ENCODE measurements at regions not wholly inside any gene's neighbourhood (a gene's known extent, or its start where the extent isn't known, plus 50 kb on each side); places are given as distances from the start of the nearest gene placed in this dataset.

DNA sequence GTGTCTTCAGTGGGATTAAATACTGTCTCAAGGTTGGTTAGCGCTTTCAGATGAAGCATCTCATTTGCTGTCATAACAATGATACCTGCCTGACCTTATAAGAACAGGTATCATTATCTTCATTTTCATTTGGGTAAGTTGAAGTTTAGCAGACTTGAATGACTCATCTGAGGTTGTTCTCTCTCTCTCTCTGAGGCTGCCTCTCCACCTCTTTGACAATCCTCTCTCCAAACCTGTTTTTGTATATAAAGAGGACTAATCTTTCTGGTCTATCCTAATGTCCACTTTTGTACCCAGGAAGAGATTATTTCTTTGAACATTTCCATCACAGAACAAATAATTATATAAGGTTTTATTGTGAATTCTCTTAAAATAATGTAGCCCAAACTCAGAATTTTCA is 291.4 kb downstream of the KLF6 start:
- Mint-ChIP-seq H3K4me1 (no peaks in the 10 kb centered on the region), H3K9me3 (peaks cover 5% of the 10 kb centered on the region), H3K27me3 (peaks cover 9% of the 10 kb centered on the region), H3K27ac (no peak overlapping the region), H3K36me3 (ENCODE audit: low read depth) (no peaks in the 10 kb centered on the region), H3K4me3 (no peak overlapping the region)
- ATAC-seq (replicated peaks): no peak

DNA sequence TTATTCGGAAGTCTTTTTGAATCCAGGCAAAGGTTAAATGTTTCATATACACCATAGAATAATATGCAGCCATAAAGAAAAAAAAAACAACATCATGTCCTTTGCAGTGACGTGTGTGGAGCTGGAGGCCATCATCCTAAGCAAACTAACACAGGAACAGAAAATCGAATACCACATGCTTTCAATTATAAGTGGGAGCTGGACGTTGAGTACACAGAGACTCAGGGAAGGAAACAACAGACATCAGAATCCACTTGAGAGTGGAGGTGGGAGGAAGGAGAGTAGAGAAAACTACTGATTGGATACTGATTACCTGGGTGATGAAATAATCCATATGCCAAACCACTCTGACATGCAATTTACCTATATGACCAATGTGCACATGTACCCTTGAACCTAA is 293.4 kb downstream of the KLF6 start:
- no peaks in the 10 kb centered on the region for H3K4me1 Mint-ChIP-seq
- H3K27ac Mint-ChIP-seq: no peak overlapping the region
- H3K36me3 Mint-ChIP-seq (ENCODE audit: low read depth): no peaks in the 10 kb centered on the region
- peaks cover 5% of the 10 kb centered on the region for H3K9me3 Mint-ChIP-seq
- no peak for ATAC-seq (replicated peaks)
- H3K4me3 Mint-ChIP-seq: no peak overlapping the region
- peaks cover 7% of the 10 kb centered on the region for H3K27me3 Mint-ChIP-seq

DNA sequence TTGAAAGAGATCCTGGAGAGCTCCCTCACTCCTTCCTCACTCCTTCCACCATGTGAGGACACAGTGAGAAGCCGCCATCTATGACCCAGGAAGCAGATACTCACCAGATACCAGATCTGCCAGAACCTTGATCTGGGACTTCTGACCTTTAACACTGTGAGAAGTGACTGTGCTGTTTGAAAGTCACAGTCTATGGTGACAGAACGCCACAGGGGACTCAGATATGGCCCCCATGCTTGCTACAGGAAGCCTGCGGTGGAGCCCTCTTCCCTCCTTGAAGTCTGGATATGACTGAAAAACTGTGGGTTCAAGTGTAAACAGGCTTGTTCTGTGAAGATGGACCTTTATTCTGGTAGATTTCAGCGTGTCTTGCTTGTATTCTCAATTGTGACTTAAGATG is 297.8 kb downstream of the KLF6 start:
- Mint-ChIP-seq H3K27me3 (no peaks in the 10 kb centered on the region), H3K27ac (no peak overlapping the region), H3K9me3 (peaks cover 5% of the 10 kb centered on the region), H3K36me3 (ENCODE audit: low read depth) (no peaks in the 10 kb centered on the region), H3K4me1 (peaks cover 11% of the 10 kb centered on the region), H3K4me3 (no peak overlapping the region)
- ATAC-seq (replicated peaks): peak; percentile 53

DNA sequence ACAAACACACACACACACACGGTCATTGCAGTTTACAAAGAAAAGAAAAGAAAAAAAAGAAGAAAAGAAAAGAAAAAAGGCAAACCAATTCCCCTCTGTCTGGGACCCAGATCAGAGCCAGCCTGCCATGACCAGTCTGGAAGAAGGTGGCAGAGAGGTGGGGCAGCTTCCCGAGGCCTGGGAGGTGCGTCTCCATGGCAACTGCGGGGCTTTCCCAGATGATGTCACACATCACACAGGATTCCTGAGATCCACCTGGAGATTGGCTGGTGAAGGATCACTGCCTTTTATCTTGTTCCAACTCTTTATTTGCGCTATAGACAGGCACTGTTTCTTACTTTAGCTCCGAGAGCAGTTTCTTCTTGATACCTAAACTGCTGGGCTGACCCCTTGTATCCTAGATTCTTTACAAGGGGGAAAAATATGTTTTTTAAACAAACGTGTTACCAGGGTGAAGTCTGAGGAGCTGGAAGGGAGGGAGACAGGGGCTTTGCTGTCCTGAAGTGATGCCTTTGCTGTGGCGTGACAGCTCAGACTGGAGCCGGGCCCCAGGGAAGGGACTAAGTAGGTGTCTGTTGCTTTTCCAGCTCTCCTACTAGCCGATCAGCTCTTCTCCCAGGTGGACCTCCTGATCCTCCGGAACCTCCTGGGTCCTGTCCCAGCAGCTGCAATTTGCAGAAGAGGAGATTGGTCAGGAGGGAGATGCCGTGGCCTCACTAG is 298.5 kb downstream of the KLF6 start:
- no peak for ATAC-seq (replicated peaks)
- H3K36me3 Mint-ChIP-seq (ENCODE audit: low read depth): no peaks in the 10 kb centered on the region
- H3K9me3 Mint-ChIP-seq: peaks cover 5% of the 10 kb centered on the region
- H3K4me3 Mint-ChIP-seq: no peak overlapping the region
- H3K27ac Mint-ChIP-seq: no peak overlapping the region
- peaks cover 16% of the 10 kb centered on the region for H3K4me1 Mint-ChIP-seq
- no peaks in the 10 kb centered on the region for H3K27me3 Mint-ChIP-seq

- no peaks in the 10 kb centered on the region for H3K27me3 Mint-ChIP-seq
- H3K9me3 Mint-ChIP-seq: peaks cover 5% of the 10 kb centered on the region
- peaks cover 16% of the 10 kb centered on the region for H3K4me1 Mint-ChIP-seq
- peak overlapping the region; percentile 23 for H3K4me3 Mint-ChIP-seq
- H3K36me3 Mint-ChIP-seq (ENCODE audit: low read depth): no peaks in the 10 kb centered on the region
- ATAC-seq (replicated peaks): no peak
- H3K27ac Mint-ChIP-seq: no peak overlapping the region
These were observed 299.8 kb downstream of the KLF6 start for GRCh38 chr10:3485057-3485686.

GRCh38 chr10:3484306-3485056 is 300.5 kb downstream of the KLF6 start:
- Mint-ChIP-seq H3K27me3 (no peaks in the 10 kb centered on the region), H3K27ac (no peak overlapping the region), H3K36me3 (ENCODE audit: low read depth) (no peaks in the 10 kb centered on the region), H3K4me3 (peak overlapping the region; percentile 23), H3K4me1 (peaks cover 16% of the 10 kb centered on the region), H3K9me3 (peaks cover 5% of the 10 kb centered on the region)
- ATAC-seq (replicated peaks): peak; percentile 42

DNA sequence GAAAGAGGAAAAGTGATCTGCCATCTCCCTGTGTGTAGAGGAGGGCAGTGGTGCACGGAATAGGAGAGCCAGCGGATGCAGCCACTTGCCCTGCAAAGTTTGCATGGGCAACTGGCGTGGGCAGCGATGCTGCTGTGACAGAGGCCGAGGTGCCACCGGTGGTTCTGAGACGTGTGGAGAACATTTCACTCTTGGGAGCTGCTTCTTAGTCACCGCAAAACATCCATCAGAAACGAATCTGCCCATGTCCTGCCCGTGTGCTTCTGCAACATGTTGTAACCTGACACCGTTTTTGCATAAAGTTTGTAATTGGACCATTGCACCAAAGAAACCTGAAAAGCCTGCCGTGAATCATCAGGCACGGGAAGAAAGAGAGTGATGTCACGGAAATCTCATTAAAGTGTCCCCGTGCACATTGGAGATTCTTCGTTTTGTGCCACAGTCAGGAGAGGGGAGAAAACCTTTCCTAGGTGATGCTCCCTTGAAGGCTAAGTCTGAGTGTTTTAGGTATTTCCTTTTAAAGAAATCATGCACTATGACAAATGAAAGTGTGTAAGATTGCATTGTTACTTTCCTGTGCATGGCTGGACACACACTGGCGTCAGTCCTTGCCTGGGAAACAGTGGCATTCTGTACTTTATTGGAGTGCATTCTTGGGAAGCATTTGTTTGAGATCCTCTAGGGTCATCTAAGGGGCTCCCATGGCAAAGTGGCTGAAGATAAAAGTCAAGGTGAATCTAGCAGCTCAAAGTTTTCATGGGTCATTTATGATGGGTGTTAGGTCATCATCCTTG is 302.6 kb downstream of the KLF6 start:
- Mint-ChIP-seq H3K4me3 (peak overlapping the region; percentile 35), H3K9me3 (no peaks in the 10 kb centered on the region), H3K4me1 (peaks cover 22% of the 10 kb centered on the region), H3K27ac (peak overlapping the region; percentile 28), H3K36me3 (ENCODE audit: low read depth) (no peaks in the 10 kb centered on the region), H3K27me3 (no peaks in the 10 kb centered on the region)
- peak; percentile 37 for ATAC-seq (replicated peaks)

GRCh38 chr10:3481496-3481895 is 303.5 kb downstream of the KLF6 start:
- Mint-ChIP-seq H3K36me3 (ENCODE audit: low read depth) (no peaks in the 10 kb centered on the region), H3K9me3 (no peaks in the 10 kb centered on the region), H3K4me1 (peaks cover 27% of the 10 kb centered on the region), H3K27me3 (no peaks in the 10 kb centered on the region), H3K27ac (no peak overlapping the region), H3K4me3 (no peak overlapping the region)
- ATAC-seq (replicated peaks): no peak

DNA sequence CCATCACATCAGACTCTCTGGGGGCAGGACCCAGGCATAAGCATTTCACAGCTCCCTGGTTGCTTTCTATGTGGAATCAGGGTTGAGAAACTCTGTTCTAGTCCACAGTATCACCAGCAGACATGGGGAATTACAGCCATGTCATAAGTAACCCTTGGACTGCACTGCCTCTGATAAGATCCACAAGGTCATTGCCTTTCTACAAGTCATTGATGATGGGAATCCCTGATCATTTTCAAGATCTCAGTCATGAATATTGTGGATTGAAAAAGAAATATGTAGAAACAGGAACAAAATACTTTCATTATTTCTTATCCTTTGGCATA is 304.1 kb downstream of the KLF6 start:
- no peak for ATAC-seq (replicated peaks)
- Mint-ChIP-seq H3K27ac (no peak overlapping the region), H3K27me3 (no peaks in the 10 kb centered on the region), H3K4me1 (peaks cover 27% of the 10 kb centered on the region), H3K9me3 (no peaks in the 10 kb centered on the region), H3K36me3 (ENCODE audit: low read depth) (no peaks in the 10 kb centered on the region), H3K4me3 (no peak overlapping the region)

DNA sequence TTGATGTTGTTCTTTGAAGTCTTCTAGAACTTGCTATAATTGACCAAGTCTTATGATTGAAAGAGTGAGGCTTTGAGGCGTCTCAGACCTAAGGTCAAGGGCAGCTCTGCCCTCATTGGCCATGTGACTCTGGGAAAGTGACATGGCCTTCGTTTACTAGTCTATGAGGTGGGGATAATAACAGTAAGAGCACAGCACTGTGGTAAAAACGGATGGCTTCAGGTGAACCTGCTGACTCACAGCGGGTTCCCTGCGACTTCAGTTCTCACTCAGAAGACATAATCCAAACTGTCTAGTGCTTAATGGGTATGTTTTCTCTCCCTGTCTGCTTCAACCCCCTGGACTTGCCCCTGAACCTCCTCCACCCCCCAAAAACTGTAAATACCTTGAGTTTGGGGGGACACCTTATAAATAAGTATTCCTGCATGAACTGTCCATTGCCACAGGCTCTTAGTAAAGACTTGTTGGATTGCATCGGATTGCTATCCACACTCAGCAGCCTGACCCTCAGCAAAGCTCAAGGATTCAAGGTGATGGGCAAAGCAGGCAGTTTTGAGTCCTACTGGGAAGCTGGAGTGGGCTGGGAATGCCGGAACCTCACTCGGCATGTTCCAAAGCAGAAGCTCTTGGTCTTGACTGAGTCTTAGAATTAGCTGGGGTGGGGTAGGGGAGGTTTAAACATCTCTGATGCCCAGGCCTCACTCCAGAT is 304.6 kb downstream of the KLF6 start:
- Mint-ChIP-seq H3K27ac (no peak overlapping the region), H3K36me3 (ENCODE audit: low read depth) (no peaks in the 10 kb centered on the region), H3K9me3 (no peaks in the 10 kb centered on the region), H3K4me3 (no peak overlapping the region), H3K4me1 (peaks cover 25% of the 10 kb centered on the region), H3K27me3 (no peaks in the 10 kb centered on the region)
- peak; percentile 69 for ATAC-seq (replicated peaks)

DNA sequence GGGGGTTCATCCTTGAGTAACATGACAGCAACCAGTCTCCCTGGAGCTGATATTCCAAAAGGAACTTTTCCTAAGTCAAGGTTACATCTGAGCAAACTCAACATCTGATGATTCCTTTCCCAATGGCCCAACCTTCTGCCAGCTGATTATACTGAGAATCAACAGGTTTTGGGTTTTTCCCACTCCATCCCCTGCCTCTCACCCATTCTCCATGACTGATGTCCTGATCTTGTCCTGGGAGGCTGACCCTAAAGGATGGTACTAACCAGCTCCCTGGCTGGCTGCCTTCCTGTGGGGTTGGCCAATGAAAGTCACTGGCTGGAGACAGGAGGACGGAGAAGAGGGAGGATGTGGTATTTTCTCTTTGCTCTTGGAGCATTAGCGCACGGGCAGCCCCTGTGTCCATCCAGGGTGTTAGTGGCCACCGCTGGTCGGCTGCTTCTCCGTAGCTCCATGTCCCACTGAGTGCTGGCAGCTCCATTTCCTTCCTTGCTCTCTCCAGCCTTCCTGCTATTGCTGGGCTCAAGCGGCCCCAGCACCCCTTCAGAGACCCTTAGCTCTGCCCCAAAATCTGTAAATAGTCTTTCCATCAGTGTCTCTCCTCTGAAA is 306.2 kb upstream of the PITRM1 start:
- Mint-ChIP-seq H3K36me3 (ENCODE audit: low read depth) (no peaks in the 10 kb centered on the region), H3K27me3 (no peaks in the 10 kb centered on the region), H3K4me1 (peaks cover 20% of the 10 kb centered on the region), H3K9me3 (no peaks in the 10 kb centered on the region), H3K27ac (no peak overlapping the region), H3K4me3 (no peak overlapping the region)
- no peak for ATAC-seq (replicated peaks)

GRCh38 chr10:3478153-3478552 is 305.6 kb upstream of the PITRM1 start:
- peaks cover 20% of the 10 kb centered on the region for H3K4me1 Mint-ChIP-seq
- peak overlapping the region; percentile 66 for H3K27ac Mint-ChIP-seq
- H3K4me3 Mint-ChIP-seq: peak overlapping the region; percentile 35
- peak; percentile 30 for ATAC-seq (replicated peaks)
- no peaks in the 10 kb centered on the region for H3K27me3 Mint-ChIP-seq
- no peaks in the 10 kb centered on the region for H3K36me3 Mint-ChIP-seq (ENCODE audit: low read depth)
- no peaks in the 10 kb centered on the region for H3K9me3 Mint-ChIP-seq

DNA sequence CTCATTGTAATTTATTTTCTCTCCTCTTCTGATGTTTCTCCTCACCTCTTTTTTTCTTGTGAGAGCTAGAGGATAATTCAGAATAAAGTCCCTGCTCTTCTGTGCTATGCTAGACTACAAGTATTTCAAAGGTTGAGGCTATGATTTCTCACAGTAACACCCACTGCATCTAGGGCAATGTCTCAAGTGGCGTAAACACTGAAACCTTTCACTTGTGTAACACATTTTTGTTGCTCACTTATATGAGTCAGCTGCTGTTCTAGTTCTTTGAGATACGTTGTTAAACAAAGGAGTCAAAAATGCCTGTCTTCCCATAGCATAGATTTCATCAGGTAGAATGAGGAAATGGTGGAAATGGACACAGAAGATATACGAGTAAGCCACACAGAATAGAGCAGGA is 305.1 kb upstream of the PITRM1 start:
- Mint-ChIP-seq H3K4me3 (peak overlapping the region; percentile 35), H3K27me3 (no peaks in the 10 kb centered on the region), H3K4me1 (peaks cover 22% of the 10 kb centered on the region), H3K27ac (peak overlapping the region; percentile 66), H3K36me3 (ENCODE audit: low read depth) (no peaks in the 10 kb centered on the region), H3K9me3 (no peaks in the 10 kb centered on the region)
- ATAC-seq (replicated peaks): peak; percentile 86
